GM12878 (cell line): ENCODE measurements at regions not wholly inside any gene's neighbourhood (a gene's known extent, or its start where the extent isn't known, plus 50 kb on each side); places are given as distances from the start of the nearest gene placed in this dataset.

Source experiments
- ATAC-seq: fragments of 200-7000 bp; cut with Tn5 transposase; 3 replicates; pipeline ENCODE4 v1.9.1; 2020; ENCODE audit warnings: mild to moderate bottlenecking, moderate library complexity
- BruUV-seq: library from RNA; stranded (reverse); fragments of 400-500 nt; replicated peaks from 2 replicates; lab custom pipeline; 2021; lab: Mats Ljungman, UMichigan
- CTCF ChIA-PET: fragments of 300-600 bp; sonication (Branson Sonifier 250); formaldehyde crosslinking; extraction: SDS; loops from one replicate; lab custom pipeline; 2021; ENCODE audit warnings: inconsistent platforms; lab: Yijun Ruan, JAX
- POLR2A ChIA-PET: fragments of 350-600 bp; formaldehyde crosslinking; extraction: SDS; loops from one replicate; lab custom pipeline; 2021; ENCODE audit warnings: inconsistent platforms; lab: Charles Lee
- RAD21 ChIA-PET: fragments of 300-600 bp; sonication (Branson Sonifier 250); formaldehyde crosslinking; loops from one replicate; lab custom pipeline; 2023; ENCODE audit warnings: antibody characterized with exemption; ENCODE audit not compliant: unreplicated experiment; lab: Charles Lee
- SMC1A ChIA-PET: fragments of 300-600 bp; sonication (Branson Sonifier 250); formaldehyde crosslinking; loops from one replicate; lab custom pipeline; 2023; ENCODE audit not compliant: unreplicated experiment, uncharacterized antibody; lab: Charles Lee
- DNase-seq: peaks from one replicate; pipeline ENCODE4 v3.0.0-alpha.2; 2011; ENCODE audit warnings: low read depth, low spot score
- FAIRE-seq: peaks from 3 replicates; lab custom pipeline; 2011; peaks lifted over from hg19 to GRCh38; lab: Jason Lieb, UNC
- H2AFZ ChIP-seq: 2 replicates; pipeline ENCODE4 v1.6.0; 2011; ENCODE audit warnings: low read depth, low read length, control low read depth; ENCODE audit not compliant: control insufficient read depth
- H3K27ac ChIP-seq: 2 replicates; pipeline ENCODE4 v1.5.1; 2011; ENCODE audit warnings: control low read depth; ENCODE audit not compliant: control insufficient read depth, insufficient read depth
- H3K27me3 ChIP-seq, 2 experiments: replicated peaks in 1 of 2; 2 replicates each; pipeline versions ENCODE4 v1.6.0 to v1.6.1; 2011; ENCODE audit warnings: low read length in 1 of 2; ENCODE audit not compliant: control insufficient read depth in 2 of 2, insufficient read depth in 2 of 2
- H3K36me3 ChIP-seq, 2 experiments: 2 replicates each; pipeline ENCODE4 v1.5.1; 2011; ENCODE audit warnings: low read length in 1 of 2; ENCODE audit not compliant: control insufficient read depth in 2 of 2, insufficient read depth in 2 of 2
- H3K4me1 ChIP-seq: 2 replicates; pipeline ENCODE4 v1.6.1; 2011; ENCODE audit warnings: mild to moderate bottlenecking, low read length, moderate library complexity, mixed read lengths; ENCODE audit not compliant: control insufficient read depth, insufficient read depth
- H3K4me2 ChIP-seq: 2 replicates; pipeline ENCODE4 v1.6.0; 2011; ENCODE audit warnings: control low read depth; ENCODE audit not compliant: control insufficient read depth, insufficient read depth
- H3K4me3 ChIP-seq: fragments of 200-600 bp; sonication (generic); 2 replicates; pipeline ENCODE4 v1.5.1; 2016
- H3K79me2 ChIP-seq: 2 replicates; pipeline ENCODE4 v1.6.0; 2011; ENCODE audit warnings: low read length; ENCODE audit not compliant: control insufficient read depth, insufficient read depth
- H3K9ac ChIP-seq: 2 replicates; pipeline ENCODE4 v1.8.0; 2011; ENCODE audit warnings: low read length, control low read depth, mixed read lengths; ENCODE audit not compliant: control insufficient read depth, insufficient read depth
- H3K9me3 ChIP-seq: replicated peaks from 3 replicates; pipeline ENCODE4 v1.5.1; 2011; ENCODE audit warnings: mild to moderate bottlenecking, low read length; ENCODE audit not compliant: control insufficient read depth, insufficient read depth
- H4K20me1 ChIP-seq: 2 replicates; pipeline ENCODE4 v1.6.0; 2011; ENCODE audit not compliant: control insufficient read depth, insufficient read depth
- BCLAF1 ChIP-seq: fragments of 450-650 bp; IDR thresholded peaks from 2 replicates; pipeline ENCODE4 v1.6.1; 2017; ENCODE audit warnings: antibody characterized with exemption, mild to moderate bottlenecking, moderate library complexity
- EGR1 ChIP-seq, 2 experiments: IDR thresholded peaks; 1 replicate in 1 of 2; 2 replicates in 1 of 2; pipeline ENCODE4 v1.6.1; 2011 to 2012; ENCODE audit warnings: low read depth in 2 of 2, low read length in 2 of 2, borderline replicate concordance in 1 of 2, mild to moderate bottlenecking in 1 of 2, moderate library complexity in 1 of 2
- HCFC1 ChIP-seq: fragments of 150-350 bp; IDR thresholded peaks from 2 replicates; pipeline ENCODE4 v1.6.1; 2014; ENCODE audit warnings: low read length
- KDM1A ChIP-seq: fragments of 200-600 bp; sonication (generic); IDR thresholded peaks from 2 replicates; pipeline ENCODE4 v1.6.1; 2016; ENCODE audit warnings: borderline replicate concordance
- MAX ChIP-seq: IDR thresholded peaks from 2 replicates; pipeline ENCODE4 v1.6.1; 2012; ENCODE audit warnings: low read depth, low read length, improper control_type of control experiment
- MEF2B ChIP-seq: fragments of 450-650 bp; IDR thresholded peaks from 2 replicates; pipeline ENCODE4 v1.6.1; 2018; ENCODE audit warnings: mild to moderate bottlenecking, moderate library complexity; ENCODE audit not compliant: partially characterized antibody, poor library complexity, severe bottlenecking
- PAX5 ChIP-seq: IDR thresholded peaks from 2 replicates; pipeline ENCODE4 v1.6.1; 2011; ENCODE audit warnings: low read depth, low read length, borderline replicate concordance
- POLR2AphosphoS5 ChIP-seq: IDR thresholded peaks from 2 replicates; pipeline ENCODE4 v1.6.1; 2011; ENCODE audit warnings: mild to moderate bottlenecking, low read length, inconsistent platforms
- RB1 ChIP-seq: fragments of 450-650 bp; formaldehyde crosslinking; IDR thresholded peaks from 2 replicates; pipeline ENCODE4 v1.6.1; 2017; ENCODE audit warnings: mild to moderate bottlenecking, borderline replicate concordance
- RELA ChIP-seq: fragments of 450-650 bp; IDR thresholded peaks from 2 replicates; pipeline ENCODE4 v1.8.0; 2014; ENCODE audit warnings: borderline replicate concordance; ENCODE audit not compliant: partially characterized antibody
- RFX5 ChIP-seq: IDR thresholded peaks from 2 replicates; pipeline ENCODE4 v1.6.1; 2011; ENCODE audit warnings: low read depth, low read length, improper control_type of control experiment
- SMAD1 ChIP-seq: fragments of 450-650 bp; IDR thresholded peaks from 2 replicates; pipeline ENCODE4 v1.6.1; 2018; ENCODE audit warnings: mild to moderate bottlenecking, low read depth; ENCODE audit not compliant: partially characterized antibody
- ZBTB33 ChIP-seq: fragments of 450-650 bp; IDR thresholded peaks from 2 replicates; pipeline ENCODE4 v1.6.1; 2017; ENCODE audit warnings: mild to moderate bottlenecking
- WGBS: methylation state at CpG from one replicate; pipeline ENCODE4 v1.1.6; 2016; ENCODE audit warnings: low lambda C conversion rate; ENCODE audit not compliant: insufficient replicate concordance, insufficient coverage; ENCODE audit errors: missing lambda C conversion rate; 5-methylcytosine and 5-hydroxymethylcytosine counted together
- in situ Hi-C: fragments of 300-500 bp; cut with MboI; formaldehyde crosslinking; loops from 9 replicates; pipeline ENCODE4 v1.14.3; 2018; ENCODE audit warnings: mixed read lengths
- intact Hi-C: fragments of 100-400 bp; cut with micrococcal nuclease; formaldehyde crosslinking; loops from one replicate; pipeline ENCODE4 v1.14.2; 2022; ENCODE audit not compliant: unreplicated experiment

- TF ChIP-seq KDM1A (no peak), MEF2B (no peak), PAX5 (no peak), SMAD1 (no peak), EGR1 (IDR thresholded peaks at IDR 0.05; ENCODE audit: borderline replicate concordance in 1 of 2, low read depth in 2 of 2, low read length in 2 of 2) (no peak), RFX5 (no peak), HCFC1 (no peak)
Measured at GRCh38 chr17:22704674-22705073, 1012.4 kb downstream of the KCNJ18 start (continued).

- no peak overlapping the region for H3K9ac ChIP-seq
- no peaks in the 10 kb centered on the region for H3K4me1 ChIP-seq
- no peak overlapping the region for H3K4me2 ChIP-seq
- TF ChIP-seq RB1 (no peak), RELA (no peak), POLR2AphosphoS5 (no peak), BCLAF1 (no peak), ZBTB33 (no peak), MAX (no peak)
- no peak overlapping the region for H3K4me3 ChIP-seq
- H3K79me2 ChIP-seq: no peaks in the 10 kb centered on the region
- BruUV-seq: no TSS peak
- no peak overlapping the region for H2AFZ ChIP-seq
- DNase-seq (no peak), ATAC-seq (no peak), FAIRE-seq (no peak)
- no peaks in the 10 kb centered on the region; the same call in 2 of the 3 replicates for H3K9me3 ChIP-seq
- no peak overlapping the region for H3K27ac ChIP-seq
- ChIA-PET SMC1A (no interaction called here), CTCF (no interaction called here), POLR2A (no interaction called here), RAD21 (no interaction called here)
- no peaks in the 10 kb centered on the region for H3K36me3 ChIP-seq
- H3K27me3 ChIP-seq: no peaks in the 10 kb centered on the region
- in situ Hi-C loops (no loop called here), intact Hi-C loops (no loop called here)
- H4K20me1 ChIP-seq: no peaks in the 10 kb centered on the region
- 25% methylated on average over 2 of the region's 2 CpGs for WGBS
Measured at GRCh38 chr17:22707626-22708025, 1015.3 kb downstream of the KCNJ18 start.
